Stomach (tissue), 4 donors: ENCODE measurements at regions not wholly inside any gene's neighbourhood (a gene's known extent, or its start where the extent isn't known, plus 50 kb on each side); places are given as distances from the start of the nearest gene placed in this dataset.

Experiments used
- CTCF ChIP-seq, 7 experiments: fragments of 450-650 bp in 4 of 7; fragments of 200-600 bp in 3 of 7; sonication (generic) in 3 of 7; IDR thresholded peaks; one replicate each; pipeline ENCODE4 v1.5.1; 2016 to 2019; ENCODE audit warnings: antibody characterized with exemption in 7 of 7, control low read depth in 2 of 7, mild to moderate bottlenecking in 1 of 7
- EP300 ChIP-seq: sonication (generic); formaldehyde crosslinking; IDR thresholded peaks from one replicate; pipeline ENCODE4 v1.6.1; 2017; ENCODE audit warnings: antibody characterized with exemption
- POLR2A ChIP-seq, 4 donors: fragments of 450-650 bp; IDR thresholded peaks; one replicate each; pipeline ENCODE4 v1.6.1; 2016; ENCODE audit warnings: antibody characterized with exemption in 4 of 4, control low read depth in 2 of 4, mild to moderate bottlenecking in 1 of 4, moderate library complexity in 1 of 4

- TF ChIP-seq CTCF (IDR thresholded peaks at IDR 0.05): no peak
- TF ChIP-seq POLR2A (IDR thresholded peaks at IDR 0.05): no peak
- no peak for TF ChIP-seq EP300
These were observed 185.3 kb upstream of the USP24 start for GRCh38 chr1:55400508-55400907.
